ENCODE measurements at regions not wholly inside any gene's neighbourhood (a gene's known extent, or its start where the extent isn't known, plus 50 kb on each side); places are given as distances from the start of the nearest gene placed in this dataset.

GRCh38 chr5:12703254-12703653 is 799.0 kb upstream of the CTNND2 start:
- no peak for TF ChIP-seq POLR2A (IDR thresholded peaks at IDR 0.05)
- no peak for TF ChIP-seq CTCF (IDR thresholded peaks at IDR 0.05)
